ENCODE measurements at regions not wholly inside any gene's neighbourhood (a gene's known extent, or its start where the extent isn't known, plus 50 kb on each side); places are given as distances from the start of the nearest gene placed in this dataset.

- TF ChIP-seq CTCF (IDR thresholded peaks at IDR 0.05; ENCODE audit: extremely low read depth, missing control alignments): no peak
- no peak for DNase-seq (ENCODE audit: low spot score)
These were observed 124.8 kb upstream of the IRX4 start for GRCh38 chr5:2007496-2007877.

- TF ChIP-seq CTCF (IDR thresholded peaks at IDR 0.05; ENCODE audit: extremely low read depth, missing control alignments): no peak
- DNase-seq (ENCODE audit: low spot score): no peak
These were observed 124.2 kb upstream of the IRX4 start for GRCh38 chr5:2006971-2007291.

- no peak for DNase-seq (ENCODE audit: low spot score)
- no peak for TF ChIP-seq CTCF (IDR thresholded peaks at IDR 0.05; ENCODE audit: extremely low read depth, missing control alignments)
These were observed 123.7 kb upstream of the IRX4 start for GRCh38 chr5:2006193-2006970.

- no peak for TF ChIP-seq CTCF (IDR thresholded peaks at IDR 0.05; ENCODE audit: extremely low read depth, missing control alignments)
- no peak for DNase-seq (ENCODE audit: low spot score)
These were observed 122.6 kb upstream of the IRX4 start for GRCh38 chr5:2005101-2006041.

- DNase-seq (ENCODE audit: low spot score): no peak
- TF ChIP-seq CTCF (IDR thresholded peaks at IDR 0.05; ENCODE audit: extremely low read depth, missing control alignments): no peak
These were observed 121.1 kb upstream of the IRX4 start for GRCh38 chr5:2003690-2004365.

GRCh38 chr5:2003206-2003605, 120.5 kb upstream of the IRX4 start:
- no peak for DNase-seq (ENCODE audit: low spot score)
- TF ChIP-seq CTCF (IDR thresholded peaks at IDR 0.05; ENCODE audit: extremely low read depth, missing control alignments): no peak

- DNase-seq (ENCODE audit: low spot score): no peak
- no peak for TF ChIP-seq CTCF (IDR thresholded peaks at IDR 0.05; ENCODE audit: extremely low read depth, missing control alignments)
These were observed 118.6 kb upstream of the IRX4 start for GRCh38 chr5:2001300-2001699.

All from GM20000 (cell line).